ENCODE measurements at regions not wholly inside any gene's neighbourhood (a gene's known extent, or its start where the extent isn't known, plus 50 kb on each side); places are given as distances from the start of the nearest gene placed in this dataset.
"Not testable (repeated sequence)": the region's sequence is repeated elsewhere in the genome, so short reads cannot be mapped to it uniquely, and the experiment has no call there.

- H3K4me3 ChIP-seq = no peak overlapping the region
These were observed 737.4 kb downstream of the ZNF385D start for GRCh38 chr3:21013566-21013965.

DNA sequence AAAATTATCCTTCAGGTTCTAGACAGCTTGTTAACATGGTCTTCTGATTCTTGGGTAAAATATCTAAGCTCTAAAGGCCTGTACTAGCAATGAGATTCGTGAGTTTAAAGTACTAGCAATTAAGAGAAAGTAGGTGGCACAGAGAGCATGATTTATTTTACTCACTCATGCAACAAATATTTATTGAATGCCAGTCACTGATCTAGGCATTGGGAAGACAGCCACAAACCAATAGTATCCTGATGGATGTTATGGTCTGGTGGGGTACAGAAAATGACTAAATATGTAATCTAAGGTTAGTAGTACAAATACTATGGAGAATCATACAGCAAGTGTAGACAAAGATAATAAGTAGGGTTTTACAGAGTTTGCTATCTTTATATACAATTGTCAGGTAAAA, 751.3 kb downstream of the ZNF385D start:
- Histone ChIP-seq H3K27ac (no peak overlapping the region), H3K27me3 (no peaks in the 10 kb centered on the region), H3K36me3 (no peaks in the 10 kb centered on the region), H3K9me3 (no peaks in the 10 kb centered on the region), H3K4me1 (ENCODE audit: insufficient read depth) (no peaks in the 10 kb centered on the region), H3K4me3 (no peak overlapping the region)
- DNase-seq = no peak
- WGBS, 3 donors = 76 to 90% (median 78%) methylated on average over 1 of the region's 1 CpG
- intact Hi-C loops (cut with DNase I) = no loop called here
- TF ChIP-seq EP300 (IDR thresholded peaks at IDR 0.05) (no peak), POLR2A (IDR thresholded peaks at IDR 0.05) (no peak)
- TF ChIP-seq, protein P1, sequence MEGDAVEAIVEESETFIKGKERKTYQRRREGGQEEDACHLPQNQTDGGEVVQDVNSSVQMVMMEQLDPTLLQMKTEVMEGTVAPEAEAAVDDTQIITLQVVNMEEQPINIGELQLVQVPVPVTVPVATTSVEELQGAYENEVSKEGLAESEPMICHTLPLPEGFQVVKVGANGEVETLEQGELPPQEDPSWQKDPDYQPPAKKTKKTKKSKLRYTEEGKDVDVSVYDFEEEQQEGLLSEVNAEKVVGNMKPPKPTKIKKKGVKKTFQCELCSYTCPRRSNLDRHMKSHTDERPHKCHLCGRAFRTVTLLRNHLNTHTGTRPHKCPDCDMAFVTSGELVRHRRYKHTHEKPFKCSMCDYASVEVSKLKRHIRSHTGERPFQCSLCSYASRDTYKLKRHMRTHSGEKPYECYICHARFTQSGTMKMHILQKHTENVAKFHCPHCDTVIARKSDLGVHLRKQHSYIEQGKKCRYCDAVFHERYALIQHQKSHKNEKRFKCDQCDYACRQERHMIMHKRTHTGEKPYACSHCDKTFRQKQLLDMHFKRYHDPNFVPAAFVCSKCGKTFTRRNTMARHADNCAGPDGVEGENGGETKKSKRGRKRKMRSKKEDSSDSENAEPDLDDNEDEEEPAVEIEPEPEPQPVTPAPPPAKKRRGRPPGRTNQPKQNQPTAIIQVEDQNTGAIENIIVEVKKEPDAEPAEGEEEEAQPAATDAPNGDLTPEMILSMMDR (IDR thresholded peaks at IDR 0.05) = no peak

More at GRCh38 chr3:21013566-21013965, 737.4 kb downstream of the ZNF385D start:
- no peaks in the 10 kb centered on the region for H3K27me3 ChIP-seq
- no peaks in the 10 kb centered on the region for H3K36me3 ChIP-seq
- no peak overlapping the region for H3K27ac ChIP-seq
- DNase-seq = no peak
- no peaks in the 10 kb centered on the region for H3K4me1 ChIP-seq (ENCODE audit: insufficient read depth)
- intact Hi-C loops (cut with DNase I) = no loop called here
- H3K9me3 ChIP-seq = no peaks in the 10 kb centered on the region
- TF ChIP-seq, protein P1 (IDR thresholded peaks at IDR 0.05) = no peak
- TF ChIP-seq EP300 (IDR thresholded peaks at IDR 0.05) = no peak
- TF ChIP-seq POLR2A (IDR thresholded peaks at IDR 0.05) = no peak

GRCh38 chr3:20997183-20997582, 753.8 kb downstream of the ZNF385D start:
- H3K4me1 ChIP-seq (ENCODE audit: insufficient read depth) = no peaks in the 10 kb centered on the region
- intact Hi-C loops (cut with DNase I) = no loop called here
- TF ChIP-seq EP300 (IDR thresholded peaks at IDR 0.05) (no peak), POLR2A (IDR thresholded peaks at IDR 0.05) (no peak)
- TF ChIP-seq, protein P1 (IDR thresholded peaks at IDR 0.05) = no peak
- no peak overlapping the region for H3K27ac ChIP-seq
- H3K4me3 ChIP-seq = no peak overlapping the region
- no peaks in the 10 kb centered on the region for H3K9me3 ChIP-seq
- H3K36me3 ChIP-seq = no peaks in the 10 kb centered on the region
- DNase-seq = no peak
- WGBS, 3 donors = 93 to 96% (median 93%) methylated on average over 2 of the region's 2 CpGs
- H3K27me3 ChIP-seq = no peaks in the 10 kb centered on the region

DNA sequence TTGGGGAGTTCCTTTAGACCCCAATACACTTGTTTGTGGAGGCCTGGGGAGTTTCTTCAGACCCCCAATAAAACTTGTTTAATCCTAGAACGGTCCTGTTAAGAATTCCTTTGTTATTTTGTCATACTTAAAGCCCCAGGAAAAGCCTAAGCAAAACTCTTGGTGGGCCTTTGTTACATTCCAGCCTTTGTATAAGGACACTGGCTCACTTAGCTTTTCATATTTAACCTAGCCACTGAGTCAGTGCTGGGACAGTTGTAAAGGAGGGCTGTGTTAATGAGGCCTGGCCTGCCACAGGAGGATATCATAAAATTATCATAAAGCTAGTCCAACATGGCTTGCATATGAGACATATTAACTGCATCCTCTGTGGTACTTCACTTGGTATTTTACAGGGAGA, 760.1 kb downstream of the ZNF385D start:
- Histone ChIP-seq H3K4me1 (ENCODE audit: insufficient read depth) (no peaks in the 10 kb centered on the region), H3K36me3 (no peaks in the 10 kb centered on the region), H3K4me3 (no peak overlapping the region), H3K9me3 (no peaks in the 10 kb centered on the region), H3K27me3 (no peaks in the 10 kb centered on the region), H3K27ac (no peak overlapping the region)
- TF ChIP-seq EP300 (IDR thresholded peaks at IDR 0.05) (no peak), POLR2A (IDR thresholded peaks at IDR 0.05) (no peak)
- TF ChIP-seq, protein P1 (IDR thresholded peaks at IDR 0.05) = no peak
- no peak for DNase-seq
- intact Hi-C loops (cut with DNase I) = no loop called here
- 54 to 71% (median 58%) methylated on average over 1 of the region's 1 CpG for WGBS, 3 donors

DNA sequence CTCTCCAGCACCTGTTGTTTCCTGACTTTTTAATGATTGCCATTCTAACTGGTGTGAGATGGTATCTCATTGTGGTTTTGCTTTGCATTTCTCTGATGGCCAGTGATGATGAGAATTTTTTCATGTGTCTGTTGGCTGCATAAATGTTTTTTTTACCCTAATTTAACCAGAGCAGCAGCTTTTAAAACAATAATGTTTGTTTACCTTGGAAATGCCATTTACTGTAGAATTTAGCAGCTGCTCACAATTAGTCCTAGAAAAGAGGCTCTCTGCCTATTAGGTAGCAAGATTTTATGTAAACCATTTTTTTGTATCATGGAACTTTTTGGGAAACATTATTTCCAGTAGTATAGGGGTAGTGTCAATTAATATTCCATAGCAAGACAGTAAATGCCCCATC, 761.4 kb downstream of the ZNF385D start:
- H3K9me3 ChIP-seq; H3K4me3 ChIP-seq; intact Hi-C loops (cut with DNase I); H3K27me3 ChIP-seq; H3K4me1 ChIP-seq (ENCODE audit: insufficient read depth); H3K36me3 ChIP-seq; H3K27ac ChIP-seq; DNase-seq: not testable (repeated sequence)
